ENCODE measurements at regions not wholly inside any gene's neighbourhood (a gene's known extent, or its start where the extent isn't known, plus 50 kb on each side); places are given as distances from the start of the nearest gene placed in this dataset.
"Not testable (repeated sequence)": the region's sequence is repeated elsewhere in the genome, so short reads cannot be mapped to it uniquely, and the experiment has no call there.

GRCh38 chr21:10379816-10380215, 141.6 kb upstream of the TPTE start:
- H3K4me3 ChIP-seq (ENCODE audit: low read depth, low read length, poor library complexity, severe bottlenecking); H3K4me1 ChIP-seq (ENCODE audit: insufficient read depth, low read length, poor library complexity, severe bottlenecking); intact Hi-C loops (cut with micrococcal nuclease; ENCODE audit: unreplicated experiment); H3K27ac ChIP-seq (ENCODE audit: low read depth, low read length, poor library complexity, severe bottlenecking); POLR2A ChIA-PET; BruUV-seq (replicated peaks); H4K20me1 ChIP-seq (ENCODE audit: insufficient read depth, low read length); H3K36me3 ChIP-seq (ENCODE audit: insufficient read depth, low read length); H3K9me2 ChIP-seq (ENCODE audit: insufficient read depth, low read length); DNase-seq (ENCODE audit: low spot score); CTCF ChIA-PET (ENCODE audit: unreplicated experiment); H3K79me2 ChIP-seq (ENCODE audit: insufficient read depth, low read depth, low read length); H3K4me2 ChIP-seq (ENCODE audit: low read length); H2AFZ ChIP-seq (ENCODE audit: low read length); H3K9me3 ChIP-seq (ENCODE audit: low read length): not testable (repeated sequence)

DNA sequence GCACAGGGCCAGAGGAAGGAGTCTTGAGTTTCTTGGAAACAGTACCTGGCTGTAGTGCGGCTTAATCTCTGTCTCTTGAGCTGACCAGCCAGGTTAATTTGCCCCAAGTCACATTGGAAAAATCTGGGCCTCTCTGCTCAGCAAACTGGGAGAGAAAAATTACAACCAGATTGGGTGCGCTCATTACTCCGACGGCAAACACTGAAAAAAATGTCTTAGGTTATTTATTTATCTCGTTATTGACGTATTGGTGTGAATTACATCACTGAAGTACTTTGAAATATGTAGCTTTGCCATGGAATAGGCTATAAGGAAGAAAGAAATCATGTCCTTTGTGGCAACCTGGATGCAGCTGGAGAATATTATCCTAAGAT, 139.7 kb upstream of the TPTE start:
- H3K9me3 ChIP-seq (ENCODE audit: low read length) = peaks cover 12% of the 10 kb centered on the region
- H3K4me2 ChIP-seq (ENCODE audit: low read length); H3K27ac ChIP-seq (ENCODE audit: low read depth, low read length, poor library complexity, severe bottlenecking); intact Hi-C loops (cut with micrococcal nuclease; ENCODE audit: unreplicated experiment); H2AFZ ChIP-seq (ENCODE audit: low read length); CTCF ChIA-PET (ENCODE audit: unreplicated experiment); H3K9me2 ChIP-seq (ENCODE audit: insufficient read depth, low read length); H4K20me1 ChIP-seq (ENCODE audit: insufficient read depth, low read length); DNase-seq (ENCODE audit: low spot score); POLR2A ChIA-PET; H3K36me3 ChIP-seq (ENCODE audit: insufficient read depth, low read length); H3K79me2 ChIP-seq (ENCODE audit: insufficient read depth, low read depth, low read length); H3K4me1 ChIP-seq (ENCODE audit: insufficient read depth, low read length, poor library complexity, severe bottlenecking); BruUV-seq (replicated peaks); H3K4me3 ChIP-seq (ENCODE audit: low read depth, low read length, poor library complexity, severe bottlenecking): not testable (repeated sequence)

- H2AFZ ChIP-seq (ENCODE audit: low read length); H3K4me3 ChIP-seq (ENCODE audit: low read depth, low read length, poor library complexity, severe bottlenecking); H4K20me1 ChIP-seq (ENCODE audit: insufficient read depth, low read length); H3K79me2 ChIP-seq (ENCODE audit: insufficient read depth, low read depth, low read length); H3K36me3 ChIP-seq (ENCODE audit: insufficient read depth, low read length); CTCF ChIA-PET (ENCODE audit: unreplicated experiment); H3K4me2 ChIP-seq (ENCODE audit: low read length); H3K9me2 ChIP-seq (ENCODE audit: insufficient read depth, low read length); BruUV-seq (replicated peaks); intact Hi-C loops (cut with micrococcal nuclease; ENCODE audit: unreplicated experiment); H3K4me1 ChIP-seq (ENCODE audit: insufficient read depth, low read length, poor library complexity, severe bottlenecking); DNase-seq (ENCODE audit: low spot score); H3K27ac ChIP-seq (ENCODE audit: low read depth, low read length, poor library complexity, severe bottlenecking); POLR2A ChIA-PET: not testable (repeated sequence)
- H3K9me3 ChIP-seq (ENCODE audit: low read length) = peaks cover 16% of the 10 kb centered on the region
Observed at GRCh38 chr21:10382135-10382534, 139.2 kb upstream of the TPTE start.

DNA sequence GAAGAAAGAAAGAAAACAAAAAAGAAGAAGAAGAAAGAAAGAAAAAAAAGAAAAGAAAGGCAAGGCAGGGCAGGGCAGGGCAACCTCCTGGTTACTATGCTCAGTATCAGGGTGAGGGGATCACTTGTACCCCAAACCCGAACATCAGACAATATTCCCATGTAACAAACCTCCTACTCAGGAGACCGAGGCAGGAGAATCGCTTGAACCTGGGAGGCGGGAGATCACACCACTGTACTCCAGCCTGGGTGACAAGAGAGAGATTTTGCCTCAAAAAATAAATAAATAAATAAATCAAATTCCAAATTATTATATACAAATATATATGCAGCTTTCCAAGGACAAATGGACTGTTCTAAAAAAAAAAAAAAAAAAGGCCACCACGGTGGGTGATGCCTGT, 138.8 kb upstream of the TPTE start:
- H2AFZ ChIP-seq (ENCODE audit: low read length); H3K9me2 ChIP-seq (ENCODE audit: insufficient read depth, low read length); H4K20me1 ChIP-seq (ENCODE audit: insufficient read depth, low read length); H3K4me3 ChIP-seq (ENCODE audit: low read depth, low read length, poor library complexity, severe bottlenecking); H3K4me2 ChIP-seq (ENCODE audit: low read length); intact Hi-C loops (cut with micrococcal nuclease; ENCODE audit: unreplicated experiment); POLR2A ChIA-PET; CTCF ChIA-PET (ENCODE audit: unreplicated experiment); DNase-seq (ENCODE audit: low spot score); H3K79me2 ChIP-seq (ENCODE audit: insufficient read depth, low read depth, low read length); H3K4me1 ChIP-seq (ENCODE audit: insufficient read depth, low read length, poor library complexity, severe bottlenecking); BruUV-seq (replicated peaks); H3K36me3 ChIP-seq (ENCODE audit: insufficient read depth, low read length); H3K27ac ChIP-seq (ENCODE audit: low read depth, low read length, poor library complexity, severe bottlenecking): not testable (repeated sequence)
- peaks cover 17% of the 10 kb centered on the region for H3K9me3 ChIP-seq (ENCODE audit: low read length)

GRCh38 chr21:10383571-10383970, 137.8 kb upstream of the TPTE start:
- intact Hi-C loops (cut with micrococcal nuclease; ENCODE audit: unreplicated experiment); DNase-seq (ENCODE audit: low spot score); H3K36me3 ChIP-seq (ENCODE audit: insufficient read depth, low read length); H3K79me2 ChIP-seq (ENCODE audit: insufficient read depth, low read depth, low read length); H3K4me1 ChIP-seq (ENCODE audit: insufficient read depth, low read length, poor library complexity, severe bottlenecking); H3K4me2 ChIP-seq (ENCODE audit: low read length); H2AFZ ChIP-seq (ENCODE audit: low read length); H3K27ac ChIP-seq (ENCODE audit: low read depth, low read length, poor library complexity, severe bottlenecking); BruUV-seq (replicated peaks); H4K20me1 ChIP-seq (ENCODE audit: insufficient read depth, low read length); POLR2A ChIA-PET; CTCF ChIA-PET (ENCODE audit: unreplicated experiment); H3K9me2 ChIP-seq (ENCODE audit: insufficient read depth, low read length); H3K4me3 ChIP-seq (ENCODE audit: low read depth, low read length, poor library complexity, severe bottlenecking): not testable (repeated sequence)
- peaks cover 25% of the 10 kb centered on the region for H3K9me3 ChIP-seq (ENCODE audit: low read length)

DNA sequence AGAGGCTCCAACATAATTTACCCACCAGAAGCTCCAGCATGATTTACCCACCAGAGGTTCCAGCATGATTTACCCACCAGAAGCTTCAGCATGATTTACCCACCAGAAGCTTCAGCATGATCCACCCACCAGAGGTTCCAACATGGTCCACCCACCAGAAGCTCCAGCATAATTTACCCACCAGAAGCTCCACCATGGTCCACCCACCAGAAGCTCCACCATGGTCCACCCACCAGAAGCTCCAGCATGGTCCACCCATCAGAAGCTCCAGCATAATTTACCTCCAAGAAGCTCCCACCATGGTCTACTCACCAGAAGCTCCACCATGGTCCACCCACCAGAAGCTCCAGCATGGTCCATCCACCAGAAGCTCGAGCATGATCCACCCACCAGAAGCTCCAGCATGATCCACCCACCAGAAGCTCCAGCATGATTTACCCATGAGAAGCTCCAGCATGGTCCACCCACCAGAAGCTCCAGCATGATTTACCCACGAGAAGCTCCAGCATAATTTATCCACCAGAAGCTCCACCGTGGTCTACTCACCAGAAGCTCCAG, 137.0 kb upstream of the TPTE start:
- peaks cover 22% of the 10 kb centered on the region for H3K9me3 ChIP-seq (ENCODE audit: low read length)

GRCh38 chr21:10385202-10385601, 136.2 kb upstream of the TPTE start:
- H3K4me3 ChIP-seq (ENCODE audit: low read depth, low read length, poor library complexity, severe bottlenecking); H3K27ac ChIP-seq (ENCODE audit: low read depth, low read length, poor library complexity, severe bottlenecking); H2AFZ ChIP-seq (ENCODE audit: low read length); BruUV-seq (replicated peaks); H4K20me1 ChIP-seq (ENCODE audit: insufficient read depth, low read length); DNase-seq (ENCODE audit: low spot score); intact Hi-C loops (cut with micrococcal nuclease; ENCODE audit: unreplicated experiment); H3K4me2 ChIP-seq (ENCODE audit: low read length); H3K4me1 ChIP-seq (ENCODE audit: insufficient read depth, low read length, poor library complexity, severe bottlenecking); POLR2A ChIA-PET; H3K36me3 ChIP-seq (ENCODE audit: insufficient read depth, low read length); H3K9me2 ChIP-seq (ENCODE audit: insufficient read depth, low read length); H3K79me2 ChIP-seq (ENCODE audit: insufficient read depth, low read depth, low read length): not testable (repeated sequence)
- peaks cover 22% of the 10 kb centered on the region for H3K9me3 ChIP-seq (ENCODE audit: low read length)
- CTCF ChIA-PET (ENCODE audit: unreplicated experiment) = interaction anchor here (0.6 kb wide), 1 partner anchor 9 kb away, joined by 4 read pairs; no protein-coding TSS in a partner anchor

More for the DNA sequence above, 137.0 kb upstream of the TPTE start:
- H3K36me3 ChIP-seq (ENCODE audit: insufficient read depth, low read length); H3K27ac ChIP-seq (ENCODE audit: low read depth, low read length, poor library complexity, severe bottlenecking); H3K79me2 ChIP-seq (ENCODE audit: insufficient read depth, low read depth, low read length); POLR2A ChIA-PET; H3K4me1 ChIP-seq (ENCODE audit: insufficient read depth, low read length, poor library complexity, severe bottlenecking); DNase-seq (ENCODE audit: low spot score); intact Hi-C loops (cut with micrococcal nuclease; ENCODE audit: unreplicated experiment); H3K4me3 ChIP-seq (ENCODE audit: low read depth, low read length, poor library complexity, severe bottlenecking); H4K20me1 ChIP-seq (ENCODE audit: insufficient read depth, low read length); H3K4me2 ChIP-seq (ENCODE audit: low read length); BruUV-seq (replicated peaks); H3K9me2 ChIP-seq (ENCODE audit: insufficient read depth, low read length); H2AFZ ChIP-seq (ENCODE audit: low read length): not testable (repeated sequence)
- CTCF ChIA-PET (ENCODE audit: unreplicated experiment) = interaction anchor here (0.6 kb wide), 1 partner anchor 8 kb away, joined by 4 read pairs; no protein-coding TSS in a partner anchor

Measured in OCI-LY7 (cell line).